ENCODE measurements at regions not wholly inside any gene's neighbourhood (a gene's known extent, or its start where the extent isn't known, plus 50 kb on each side); places are given as distances from the start of the nearest gene placed in this dataset.
"Not testable (repeated sequence)": the region's sequence is repeated elsewhere in the genome, so short reads cannot be mapped to it uniquely, and the experiment has no call there.

DNA sequence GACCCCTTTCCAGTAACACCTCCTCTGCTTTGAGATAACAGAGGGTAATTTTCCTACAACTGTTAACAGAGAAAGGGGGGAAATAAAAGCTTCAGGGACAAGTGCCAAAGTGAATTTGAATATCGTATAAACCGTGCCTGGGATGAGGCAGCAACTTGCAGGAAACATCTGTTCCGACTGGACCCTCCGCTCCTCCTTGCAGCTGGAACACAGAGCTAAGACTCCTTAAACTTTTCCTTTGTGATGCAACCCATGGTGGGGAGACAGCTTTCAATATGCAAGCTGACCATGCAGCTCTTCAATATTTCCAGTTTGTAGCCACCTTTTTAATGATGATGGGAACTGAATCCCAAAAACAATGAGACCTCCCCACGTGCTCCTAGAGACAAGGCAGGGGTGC lies 432.6 kb downstream of the ZNF536 start:
- Histone ChIP-seq H3K27me3 (ENCODE audit: insufficient read depth, low read depth, low read length) (no peaks in the 10 kb centered on the region), H3K4me3 (ENCODE audit: low read length) (no peak overlapping the region), H3K4me2 (ENCODE audit: low read length) (no peak overlapping the region), H3K79me2 (replicated peaks; ENCODE audit: insufficient read depth, low read length) (no peaks in the 10 kb centered on the region), H4K20me1 (ENCODE audit: insufficient read depth) (no peaks in the 10 kb centered on the region), H2AFZ (ENCODE audit: low read depth, low read length) (no peak overlapping the region), H3K9me3 (ENCODE audit: low read length) (no peaks in the 10 kb centered on the region), H3K27ac (ENCODE audit: low read length) (no peak overlapping the region), H3K9me2 (ENCODE audit: insufficient read depth, low read length) (no peaks in the 10 kb centered on the region), H3F3A (ENCODE audit: insufficient read depth, low read length, poor library complexity, severe bottlenecking) (no peaks in the 10 kb centered on the region), H3K36me3 (ENCODE audit: insufficient read depth, low read length) (no peaks in the 10 kb centered on the region), H3K9ac (ENCODE audit: low read length) (no peak overlapping the region)
- TF ChIP-seq MXI1 (conservative IDR thresholded peaks at IDR 0.05; ENCODE audit: poor library complexity, severe bottlenecking) = no peak

DNA sequence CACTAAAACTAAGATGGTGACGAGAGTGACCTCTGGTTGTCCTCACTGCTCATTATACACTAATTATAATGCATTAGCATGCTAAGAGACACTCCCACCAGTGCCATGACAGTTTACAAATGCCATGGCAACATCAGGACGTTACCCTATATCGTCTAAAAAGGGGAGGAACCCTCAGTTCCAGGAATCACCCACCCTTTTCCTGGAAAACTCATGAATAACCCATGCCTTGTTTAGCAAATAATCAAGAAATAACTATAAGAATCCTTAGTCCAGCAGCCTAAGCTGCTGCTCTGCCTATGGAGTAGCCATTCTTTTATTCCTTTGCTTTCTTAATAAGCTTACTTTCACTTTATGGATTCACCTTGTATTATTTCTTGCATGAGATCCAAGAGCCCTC lies 432.1 kb downstream of the ZNF536 start:
- not testable (repeated sequence) for H3K4me3 ChIP-seq (ENCODE audit: low read length); H4K20me1 ChIP-seq (ENCODE audit: insufficient read depth); H3K36me3 ChIP-seq (ENCODE audit: insufficient read depth, low read length); H3K9me3 ChIP-seq (ENCODE audit: low read length); H3K27ac ChIP-seq (ENCODE audit: low read length); H3K4me2 ChIP-seq (ENCODE audit: low read length); H3K9me2 ChIP-seq (ENCODE audit: insufficient read depth, low read length); H3K79me2 ChIP-seq (replicated peaks; ENCODE audit: insufficient read depth, low read length); H3K9ac ChIP-seq (ENCODE audit: low read length); H3K27me3 ChIP-seq (ENCODE audit: insufficient read depth, low read depth, low read length); H3F3A ChIP-seq (ENCODE audit: insufficient read depth, low read length, poor library complexity, severe bottlenecking); H2AFZ ChIP-seq (ENCODE audit: low read depth, low read length)

DNA sequence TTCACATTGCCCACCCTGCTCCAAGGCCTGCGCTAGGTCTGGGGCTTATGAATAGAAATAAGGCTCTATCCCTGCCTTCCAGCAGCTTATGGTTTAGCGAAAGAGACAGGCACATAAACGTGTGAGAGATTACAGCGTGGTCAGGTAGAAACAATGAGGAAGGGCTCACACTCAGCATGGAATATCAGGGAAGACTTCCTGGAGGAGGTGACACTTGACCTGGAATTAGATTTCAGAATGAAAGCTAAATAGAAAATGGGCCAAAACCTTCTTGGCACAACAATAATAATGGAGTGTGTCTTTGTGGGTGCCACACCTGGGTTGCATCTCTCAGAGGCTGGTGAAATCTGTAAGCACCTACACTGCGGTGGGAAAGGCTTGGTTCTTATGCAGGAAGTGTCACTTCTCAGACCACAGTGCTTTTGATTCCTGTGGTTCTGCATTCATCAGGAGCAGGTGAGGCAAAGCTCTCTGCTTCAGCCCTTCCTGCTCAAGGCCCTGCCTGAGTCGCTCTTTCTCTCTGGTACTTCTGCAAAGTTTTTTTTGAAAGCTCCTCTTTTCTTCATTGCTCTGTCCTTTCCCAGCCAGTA lies 430.3 kb downstream of the ZNF536 start:
- Histone ChIP-seq H3K9ac (ENCODE audit: low read length) (no peak overlapping the region), H3K4me2 (ENCODE audit: low read length) (no peak overlapping the region), H3K9me2 (ENCODE audit: insufficient read depth, low read length) (no peaks in the 10 kb centered on the region), H3K9me3 (ENCODE audit: low read length) (no peaks in the 10 kb centered on the region), H3K27me3 (ENCODE audit: insufficient read depth, low read depth, low read length) (no peaks in the 10 kb centered on the region), H3K36me3 (ENCODE audit: insufficient read depth, low read length) (no peaks in the 10 kb centered on the region), H3K27ac (ENCODE audit: low read length) (no peak overlapping the region), H3K79me2 (replicated peaks; ENCODE audit: insufficient read depth, low read length) (no peaks in the 10 kb centered on the region), H3F3A (ENCODE audit: insufficient read depth, low read length, poor library complexity, severe bottlenecking) (no peaks in the 10 kb centered on the region), H4K20me1 (ENCODE audit: insufficient read depth) (no peaks in the 10 kb centered on the region), H2AFZ (ENCODE audit: low read depth, low read length) (no peak overlapping the region), H3K4me3 (ENCODE audit: low read length) (no peak overlapping the region)
- no peak for TF ChIP-seq SMC3 (conservative IDR thresholded peaks at IDR 0.05; ENCODE audit: poor library complexity)
- TF ChIP-seq, protein P1, sequence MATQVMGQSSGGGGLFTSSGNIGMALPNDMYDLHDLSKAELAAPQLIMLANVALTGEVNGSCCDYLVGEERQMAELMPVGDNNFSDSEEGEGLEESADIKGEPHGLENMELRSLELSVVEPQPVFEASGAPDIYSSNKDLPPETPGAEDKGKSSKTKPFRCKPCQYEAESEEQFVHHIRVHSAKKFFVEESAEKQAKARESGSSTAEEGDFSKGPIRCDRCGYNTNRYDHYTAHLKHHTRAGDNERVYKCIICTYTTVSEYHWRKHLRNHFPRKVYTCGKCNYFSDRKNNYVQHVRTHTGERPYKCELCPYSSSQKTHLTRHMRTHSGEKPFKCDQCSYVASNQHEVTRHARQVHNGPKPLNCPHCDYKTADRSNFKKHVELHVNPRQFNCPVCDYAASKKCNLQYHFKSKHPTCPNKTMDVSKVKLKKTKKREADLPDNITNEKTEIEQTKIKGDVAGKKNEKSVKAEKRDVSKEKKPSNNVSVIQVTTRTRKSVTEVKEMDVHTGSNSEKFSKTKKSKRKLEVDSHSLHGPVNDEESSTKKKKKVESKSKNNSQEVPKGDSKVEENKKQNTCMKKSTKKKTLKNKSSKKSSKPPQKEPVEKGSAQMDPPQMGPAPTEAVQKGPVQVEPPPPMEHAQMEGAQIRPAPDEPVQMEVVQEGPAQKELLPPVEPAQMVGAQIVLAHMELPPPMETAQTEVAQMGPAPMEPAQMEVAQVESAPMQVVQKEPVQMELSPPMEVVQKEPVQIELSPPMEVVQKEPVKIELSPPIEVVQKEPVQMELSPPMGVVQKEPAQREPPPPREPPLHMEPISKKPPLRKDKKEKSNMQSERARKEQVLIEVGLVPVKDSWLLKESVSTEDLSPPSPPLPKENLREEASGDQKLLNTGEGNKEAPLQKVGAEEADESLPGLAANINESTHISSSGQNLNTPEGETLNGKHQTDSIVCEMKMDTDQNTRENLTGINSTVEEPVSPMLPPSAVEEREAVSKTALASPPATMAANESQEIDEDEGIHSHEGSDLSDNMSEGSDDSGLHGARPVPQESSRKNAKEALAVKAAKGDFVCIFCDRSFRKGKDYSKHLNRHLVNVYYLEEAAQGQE (IDR thresholded peaks at IDR 0.05; ENCODE audit: borderline replicate concordance) = no peak

DNA sequence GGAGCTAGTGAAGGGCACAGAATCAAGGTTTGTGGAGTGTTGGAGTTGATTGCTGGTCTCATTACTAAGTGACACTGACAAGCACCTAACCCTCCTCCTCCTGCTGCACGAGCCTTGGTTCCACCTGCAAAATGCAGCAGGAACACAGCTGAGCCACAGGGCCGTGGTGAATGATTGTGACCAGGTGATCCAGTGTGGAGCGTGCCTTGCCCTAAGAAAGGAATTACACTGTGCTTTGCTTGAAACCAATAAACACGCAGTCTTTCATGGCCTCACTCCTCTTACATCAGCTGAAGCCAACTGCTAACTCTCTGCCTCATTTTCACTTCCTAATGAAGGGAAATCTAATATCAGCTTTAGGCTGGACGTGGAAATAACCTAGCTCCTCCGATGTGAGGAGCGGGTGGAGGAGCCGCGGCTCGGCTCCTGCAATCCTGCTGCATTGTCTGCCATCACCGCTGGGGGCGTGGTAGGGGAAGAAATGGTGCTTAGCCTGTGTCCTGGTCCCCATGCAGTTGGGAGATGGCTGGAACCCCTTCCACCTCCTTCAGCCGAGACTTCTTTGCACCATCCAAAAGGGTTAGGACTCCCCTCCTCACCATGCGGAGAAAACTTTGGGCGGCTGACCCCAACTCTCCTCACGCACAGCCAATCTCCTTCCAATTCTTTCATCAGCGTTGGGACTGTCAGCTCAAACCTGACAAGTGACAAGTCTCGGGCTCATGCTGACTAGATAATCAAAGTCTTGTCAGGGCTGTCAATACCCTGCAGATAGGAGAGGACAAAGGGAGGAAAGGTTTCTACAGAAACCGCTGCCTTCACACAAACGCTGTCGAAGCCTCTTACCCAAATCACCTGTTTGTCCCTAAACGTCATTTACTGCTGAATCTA lies 427.9 kb downstream of the ZNF536 start:
- no peaks in the 10 kb centered on the region for H3K9me3 ChIP-seq (ENCODE audit: low read length)
- no peaks in the 10 kb centered on the region for H3K27me3 ChIP-seq (ENCODE audit: insufficient read depth, low read depth, low read length)
- peak overlapping the region; percentile 25 for H3K4me2 ChIP-seq (ENCODE audit: low read length)
- no peaks in the 10 kb centered on the region for H3K79me2 ChIP-seq (replicated peaks; ENCODE audit: insufficient read depth, low read length)
- no peak overlapping the region for H2AFZ ChIP-seq (ENCODE audit: low read depth, low read length)
- no peak overlapping the region for H3K9ac ChIP-seq (ENCODE audit: low read length)
- no peaks in the 10 kb centered on the region for H3F3A ChIP-seq (ENCODE audit: insufficient read depth, low read length, poor library complexity, severe bottlenecking)
- H3K4me3 ChIP-seq (ENCODE audit: low read length) = peak overlapping the region; percentile 14
- no peaks in the 10 kb centered on the region for H4K20me1 ChIP-seq (ENCODE audit: insufficient read depth)
- H3K9me2 ChIP-seq (ENCODE audit: insufficient read depth, low read length) = no peaks in the 10 kb centered on the region
- H3K36me3 ChIP-seq (ENCODE audit: insufficient read depth, low read length) = no peaks in the 10 kb centered on the region
- no peak overlapping the region for H3K27ac ChIP-seq (ENCODE audit: low read length)
- TF ChIP-seq MXI1 (conservative IDR thresholded peaks at IDR 0.05; ENCODE audit: poor library complexity, severe bottlenecking) = no peak
- TF ChIP-seq RAD21 (conservative IDR thresholded peaks at IDR 0.05) = peak; percentile 43
- TF ChIP-seq, protein P1 (IDR thresholded peaks at IDR 0.05; ENCODE audit: borderline replicate concordance) = no peak
- peak; percentile 88 for TF ChIP-seq EP300 (conservative IDR thresholded peaks at IDR 0.05; ENCODE audit: poor library complexity, severe bottlenecking)
- TF ChIP-seq, protein P2, sequence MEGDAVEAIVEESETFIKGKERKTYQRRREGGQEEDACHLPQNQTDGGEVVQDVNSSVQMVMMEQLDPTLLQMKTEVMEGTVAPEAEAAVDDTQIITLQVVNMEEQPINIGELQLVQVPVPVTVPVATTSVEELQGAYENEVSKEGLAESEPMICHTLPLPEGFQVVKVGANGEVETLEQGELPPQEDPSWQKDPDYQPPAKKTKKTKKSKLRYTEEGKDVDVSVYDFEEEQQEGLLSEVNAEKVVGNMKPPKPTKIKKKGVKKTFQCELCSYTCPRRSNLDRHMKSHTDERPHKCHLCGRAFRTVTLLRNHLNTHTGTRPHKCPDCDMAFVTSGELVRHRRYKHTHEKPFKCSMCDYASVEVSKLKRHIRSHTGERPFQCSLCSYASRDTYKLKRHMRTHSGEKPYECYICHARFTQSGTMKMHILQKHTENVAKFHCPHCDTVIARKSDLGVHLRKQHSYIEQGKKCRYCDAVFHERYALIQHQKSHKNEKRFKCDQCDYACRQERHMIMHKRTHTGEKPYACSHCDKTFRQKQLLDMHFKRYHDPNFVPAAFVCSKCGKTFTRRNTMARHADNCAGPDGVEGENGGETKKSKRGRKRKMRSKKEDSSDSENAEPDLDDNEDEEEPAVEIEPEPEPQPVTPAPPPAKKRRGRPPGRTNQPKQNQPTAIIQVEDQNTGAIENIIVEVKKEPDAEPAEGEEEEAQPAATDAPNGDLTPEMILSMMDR (IDR thresholded peaks at IDR 0.05; ENCODE audit: poor library complexity, severe bottlenecking) = peak; percentile 70
- TF ChIP-seq SMC3 (conservative IDR thresholded peaks at IDR 0.05; ENCODE audit: poor library complexity) = peak; percentile 30
- TF ChIP-seq POLR2AphosphoS5 (IDR thresholded peaks at IDR 0.05) = peak; percentile 66

All from neural cell (in vitro differentiated cells).